ENCODE measurements at regions not wholly inside any gene's neighbourhood (a gene's known extent, or its start where the extent isn't known, plus 50 kb on each side); places are given as distances from the start of the nearest gene placed in this dataset.

DNA sequence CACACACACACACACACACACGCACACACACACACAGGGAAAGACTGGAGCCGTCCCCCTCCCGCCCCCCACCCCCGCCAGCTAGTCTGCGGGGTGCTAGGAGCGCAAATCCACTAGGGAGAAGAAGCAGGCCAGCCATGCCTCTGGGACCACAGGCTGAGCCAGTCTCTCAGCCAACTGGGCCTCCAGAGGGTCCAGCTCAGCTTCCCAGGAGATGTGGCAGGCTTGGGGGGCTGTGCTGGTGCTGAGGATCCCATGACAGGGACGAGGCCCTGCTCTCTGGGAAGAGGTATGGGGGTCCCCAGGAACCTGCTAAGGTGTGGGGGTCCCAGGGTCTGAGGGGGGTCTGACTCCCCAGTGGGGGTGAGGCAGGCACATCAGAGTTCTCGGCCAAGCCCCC lies 133.5 kb downstream of the NCOR2 start:
- no peak for ATAC-seq
- H2AFZ ChIP-seq (ENCODE audit: low read depth, low read length, poor library complexity, severe bottlenecking), result no peak overlapping the region
- ChIA-PET RAD21 (ENCODE audit: low non-redundant PET in 1 of 2, low total read pairs in 2 of 2, uncharacterized antibody in 2 of 2, unreplicated experiment in 2 of 2) (no interaction called here), POLR2A (no interaction called here), CTCF (no interaction called here)
- H3K9me2 ChIP-seq (ENCODE audit: insufficient read depth), result no peaks in the 10 kb centered on the region
- H3K4me3 ChIP-seq (replicated peaks in 1 of 2; ENCODE audit: low read depth in 1 of 2, low read length in 2 of 2), result no peak overlapping the region
- no peak overlapping the region for H3K27ac ChIP-seq (ENCODE audit: low read depth, low read length)
- H3K9ac ChIP-seq (ENCODE audit: low read length), result no peak overlapping the region
- H4K20me1 ChIP-seq (ENCODE audit: insufficient read depth), result no peaks in the 10 kb centered on the region
- no peaks in the 10 kb centered on the region for H3K27me3 ChIP-seq (ENCODE audit: insufficient read depth, low read length)
- H3K4me2 ChIP-seq (ENCODE audit: low read length), result no peak overlapping the region
- H3K36me3 ChIP-seq (ENCODE audit: control insufficient read depth in 1 of 2, insufficient read depth in 2 of 2, low read length in 2 of 2), result peaks cover 0 to 9% of the 10 kb centered on the region in 2 experiments; a peak in 1 of 4 replicates
- H3K79me2 ChIP-seq (ENCODE audit: insufficient read depth, low read length), result no peaks in the 10 kb centered on the region
- intact Hi-C loops (cut with micrococcal nuclease), result no loop called here
- DNase-seq (ENCODE audit: low read depth, low spot score), result no peak
- no peaks in the 10 kb centered on the region for H3K4me1 ChIP-seq (ENCODE audit: control insufficient read depth in 1 of 2, insufficient read depth in 2 of 2, low read length in 2 of 2)
- no TSS peak for BruUV-seq (replicated peaks)
- TF ChIP-seq RAD21 (IDR thresholded peaks at IDR 0.05; ENCODE audit: low read depth), result no peak
- TF ChIP-seq, protein P1, sequence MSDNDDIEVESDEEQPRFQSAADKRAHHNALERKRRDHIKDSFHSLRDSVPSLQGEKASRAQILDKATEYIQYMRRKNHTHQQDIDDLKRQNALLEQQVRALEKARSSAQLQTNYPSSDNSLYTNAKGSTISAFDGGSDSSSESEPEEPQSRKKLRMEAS (IDR thresholded peaks at IDR 0.05), result no peak
- no peak for TF ChIP-seq CBX3 (IDR thresholded peaks at IDR 0.05; ENCODE audit: low read depth)
- TF ChIP-seq EGR1 (IDR thresholded peaks at IDR 0.05; ENCODE audit: low read depth), result no peak
- no peak for TF ChIP-seq ZFX (IDR thresholded peaks at IDR 0.05)
- TF ChIP-seq FOSL1 (IDR thresholded peaks at IDR 0.05; ENCODE audit: low read depth), result no peak
- no peak for TF ChIP-seq TCF7L2 (IDR thresholded peaks at IDR 0.05; ENCODE audit: borderline replicate concordance, extremely low read depth, insufficient read depth, insufficient read length)
- no peak for TF ChIP-seq EZH2 (IDR thresholded peaks at IDR 0.05)
- no peak for TF ChIP-seq POLR2AphosphoS5 (IDR thresholded peaks at IDR 0.05; ENCODE audit: low read depth, low read length)
- TF ChIP-seq, protein P2, sequence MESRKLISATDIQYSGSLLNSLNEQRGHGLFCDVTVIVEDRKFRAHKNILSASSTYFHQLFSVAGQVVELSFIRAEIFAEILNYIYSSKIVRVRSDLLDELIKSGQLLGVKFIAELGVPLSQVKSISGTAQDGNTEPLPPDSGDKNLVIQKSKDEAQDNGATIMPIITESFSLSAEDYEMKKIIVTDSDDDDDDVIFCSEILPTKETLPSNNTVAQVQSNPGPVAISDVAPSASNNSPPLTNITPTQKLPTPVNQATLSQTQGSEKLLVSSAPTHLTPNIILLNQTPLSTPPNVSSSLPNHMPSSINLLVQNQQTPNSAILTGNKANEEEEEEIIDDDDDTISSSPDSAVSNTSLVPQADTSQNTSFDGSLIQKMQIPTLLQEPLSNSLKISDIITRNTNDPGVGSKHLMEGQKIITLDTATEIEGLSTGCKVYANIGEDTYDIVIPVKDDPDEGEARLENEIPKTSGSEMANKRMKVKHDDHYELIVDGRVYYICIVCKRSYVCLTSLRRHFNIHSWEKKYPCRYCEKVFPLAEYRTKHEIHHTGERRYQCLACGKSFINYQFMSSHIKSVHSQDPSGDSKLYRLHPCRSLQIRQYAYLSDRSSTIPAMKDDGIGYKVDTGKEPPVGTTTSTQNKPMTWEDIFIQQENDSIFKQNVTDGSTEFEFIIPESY (IDR thresholded peaks at IDR 0.05; ENCODE audit: extremely low read depth, insufficient replicate concordance, low read length), result no peak
- TF ChIP-seq, protein P3, sequence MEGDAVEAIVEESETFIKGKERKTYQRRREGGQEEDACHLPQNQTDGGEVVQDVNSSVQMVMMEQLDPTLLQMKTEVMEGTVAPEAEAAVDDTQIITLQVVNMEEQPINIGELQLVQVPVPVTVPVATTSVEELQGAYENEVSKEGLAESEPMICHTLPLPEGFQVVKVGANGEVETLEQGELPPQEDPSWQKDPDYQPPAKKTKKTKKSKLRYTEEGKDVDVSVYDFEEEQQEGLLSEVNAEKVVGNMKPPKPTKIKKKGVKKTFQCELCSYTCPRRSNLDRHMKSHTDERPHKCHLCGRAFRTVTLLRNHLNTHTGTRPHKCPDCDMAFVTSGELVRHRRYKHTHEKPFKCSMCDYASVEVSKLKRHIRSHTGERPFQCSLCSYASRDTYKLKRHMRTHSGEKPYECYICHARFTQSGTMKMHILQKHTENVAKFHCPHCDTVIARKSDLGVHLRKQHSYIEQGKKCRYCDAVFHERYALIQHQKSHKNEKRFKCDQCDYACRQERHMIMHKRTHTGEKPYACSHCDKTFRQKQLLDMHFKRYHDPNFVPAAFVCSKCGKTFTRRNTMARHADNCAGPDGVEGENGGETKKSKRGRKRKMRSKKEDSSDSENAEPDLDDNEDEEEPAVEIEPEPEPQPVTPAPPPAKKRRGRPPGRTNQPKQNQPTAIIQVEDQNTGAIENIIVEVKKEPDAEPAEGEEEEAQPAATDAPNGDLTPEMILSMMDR (IDR thresholded peaks at IDR 0.05 in 2 of 3, conservative IDR thresholded peaks at IDR 0.05 in 1 of 3; ENCODE audit: borderline replicate concordance in 1 of 3, insufficient read depth in 1 of 3, low read depth in 2 of 3, low read length in 2 of 3), result no peak
- no peak for TF ChIP-seq JUND (IDR thresholded peaks at IDR 0.05)
- no peak for TF ChIP-seq SRF (IDR thresholded peaks at IDR 0.05; ENCODE audit: low read depth)
- TF ChIP-seq EZH2phosphoT487 (IDR thresholded peaks at IDR 0.05; ENCODE audit: borderline replicate concordance), result no peak
- TF ChIP-seq CEBPB (IDR thresholded peaks at IDR 0.05; ENCODE audit: low read depth), result no peak
- no peak for TF ChIP-seq SP1 (IDR thresholded peaks at IDR 0.05; ENCODE audit: low read depth)
- H3K9me3 ChIP-seq (ENCODE audit: control insufficient read depth in 1 of 2, insufficient read depth in 1 of 2, low read depth in 1 of 2, low read length in 2 of 2), result no peaks in the 10 kb centered on the region; a peak in 1 of 4 replicates
